Large intestine (tissue), 3 donors: ENCODE measurements at regions not wholly inside any gene's neighbourhood (a gene's known extent, or its start where the extent isn't known, plus 50 kb on each side); places are given as distances from the start of the nearest gene placed in this dataset.
"Not testable (repeated sequence)": the region's sequence is repeated elsewhere in the genome, so short reads cannot be mapped to it uniquely, and the experiment has no call there.

Source experiments
- DNase-seq, 2 donors: peaks; one replicate each; pipeline versions ENCODE4 v3.0.0 to v3.0.0-alpha.2; 2013
- H3K27ac ChIP-seq: one replicate; pipeline ENCODE4 v1.5.1; 2013; ENCODE audit warnings: low read length
- H3K27me3 ChIP-seq: 2 replicates; pipeline ENCODE4 v1.6.1; 2013; ENCODE audit warnings: low read length; ENCODE audit not compliant: control insufficient read depth, insufficient read depth
- H3K36me3 ChIP-seq: 2 replicates; pipeline ENCODE4 v1.6.1; 2013; ENCODE audit warnings: low read length; ENCODE audit not compliant: control insufficient read depth, insufficient read depth
- H3K4me1 ChIP-seq: one replicate; pipeline ENCODE4 v1.6.1; 2013; ENCODE audit warnings: low read length; ENCODE audit not compliant: control insufficient read depth, insufficient read depth
- H3K4me3 ChIP-seq: one replicate; pipeline ENCODE4 v1.5.1; 2013; ENCODE audit warnings: low read length
- H3K9me3 ChIP-seq: one replicate; pipeline ENCODE4 v1.6.1; 2013; ENCODE audit warnings: mild to moderate bottlenecking, low read depth, low read length, moderate library complexity; ENCODE audit not compliant: control insufficient read depth
- WGBS: methylation state at CpG from one replicate; pipeline ENCODE4 v1.1.5; 2013; ENCODE audit warnings: low lambda C conversion rate; ENCODE audit not compliant: insufficient coverage; 5-methylcytosine and 5-hydroxymethylcytosine counted together

DNA sequence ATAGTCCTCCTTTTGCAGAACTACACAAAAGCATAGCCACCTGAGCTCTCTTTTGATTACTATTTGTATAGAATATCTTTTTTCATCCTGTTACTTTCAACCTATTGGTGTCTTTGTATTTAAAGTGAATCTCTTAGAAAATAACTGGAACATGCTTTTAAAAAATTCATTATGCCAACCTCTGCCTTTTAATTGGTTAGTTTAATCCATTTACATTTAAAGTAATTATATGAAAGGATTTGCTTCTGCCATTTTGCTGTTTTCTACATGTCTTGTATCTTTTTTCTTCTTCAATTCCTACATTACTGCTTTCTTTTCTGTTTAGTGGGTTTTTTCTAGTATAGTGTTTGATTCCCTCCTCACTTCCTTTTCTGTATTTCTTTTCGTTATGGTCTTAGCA is 407.5 kb upstream of the ZEB2 start:
- no peak overlapping the region for H3K27ac ChIP-seq
- H3K4me3 ChIP-seq, result no peak overlapping the region
- WGBS, result 89% methylated on average over 1 of the region's 1 CpG
- no peaks in the 10 kb centered on the region for H3K36me3 ChIP-seq
- no peaks in the 10 kb centered on the region for H3K27me3 ChIP-seq
- peaks cover 4% of the 10 kb centered on the region for H3K9me3 ChIP-seq
- no peaks in the 10 kb centered on the region for H3K4me1 ChIP-seq
- DNase-seq, result no peak

DNA sequence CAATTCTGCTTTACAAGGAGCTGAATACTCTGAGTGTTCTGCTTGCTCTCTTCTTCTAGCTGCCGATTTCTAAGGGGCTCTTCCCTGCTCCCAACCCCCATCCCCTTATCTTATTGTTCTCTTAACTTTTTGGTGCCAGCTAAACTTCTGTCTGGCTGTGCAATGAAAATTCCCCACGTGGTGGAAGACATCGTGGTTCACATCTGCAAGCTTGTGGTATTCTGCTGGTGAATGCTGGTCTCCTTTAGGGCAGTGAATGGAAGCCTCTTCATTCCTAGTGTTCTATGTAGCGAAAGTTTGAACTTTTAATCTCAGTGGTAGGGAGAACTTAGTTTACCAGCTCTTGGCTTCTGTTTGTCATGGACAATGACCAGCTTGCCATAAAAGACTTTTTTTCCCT is 406.0 kb upstream of the ZEB2 start:
- Histone ChIP-seq H3K36me3 (no peaks in the 10 kb centered on the region), H3K4me3 (no peak overlapping the region), H3K4me1 (no peaks in the 10 kb centered on the region), H3K9me3 (peaks cover 4% of the 10 kb centered on the region), H3K27ac (no peak overlapping the region), H3K27me3 (no peaks in the 10 kb centered on the region)
- 55% methylated on average over 2 of the region's 4 CpGs for WGBS
- DNase-seq, result no peak

DNA sequence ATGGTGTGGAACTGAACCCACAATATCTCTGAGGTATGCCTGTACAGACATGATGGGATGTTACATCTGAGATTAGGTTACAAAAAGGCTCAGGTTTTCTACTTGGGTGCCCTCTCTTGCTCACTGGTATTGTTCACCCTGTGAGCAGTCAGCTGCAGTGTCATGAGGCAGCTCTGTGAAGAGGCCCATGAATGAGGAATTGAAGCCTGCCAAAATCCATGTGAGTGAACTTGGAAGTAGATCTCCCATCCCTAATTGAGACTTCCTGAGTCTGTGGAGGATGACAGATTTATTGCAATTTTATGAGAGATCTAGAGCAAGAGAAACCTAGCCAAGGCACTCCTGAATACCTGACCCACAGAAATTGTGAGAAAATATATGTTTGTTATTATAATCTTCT is 404.9 kb upstream of the ZEB2 start:
- no peaks in the 10 kb centered on the region for H3K4me1 ChIP-seq
- no peak overlapping the region for H3K27ac ChIP-seq
- DNase-seq, result no peak
- no peaks in the 10 kb centered on the region for H3K36me3 ChIP-seq
- no peak overlapping the region for H3K4me3 ChIP-seq
- H3K27me3 ChIP-seq, result no peaks in the 10 kb centered on the region
- H3K9me3 ChIP-seq, result peaks cover 4% of the 10 kb centered on the region

DNA sequence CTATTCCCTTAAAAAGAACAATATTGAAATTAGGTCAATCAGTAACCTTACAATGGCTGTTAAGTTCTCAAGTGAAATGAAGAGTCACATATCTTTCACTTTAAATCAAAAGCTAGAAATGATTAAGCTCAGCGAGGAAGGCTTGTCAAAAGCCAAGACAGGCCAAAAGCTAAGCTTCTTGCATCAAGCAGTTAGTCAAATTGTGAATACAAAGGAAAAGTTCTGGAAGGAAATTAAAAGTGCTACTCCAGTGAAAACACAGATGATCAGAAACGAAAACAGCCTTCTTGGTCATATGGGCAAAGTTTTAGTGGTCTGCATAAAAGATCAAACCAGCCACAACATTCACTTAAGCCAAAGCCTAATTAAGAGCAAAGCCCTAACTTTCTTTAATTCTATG is 402.6 kb upstream of the ZEB2 start:
- no peak for DNase-seq
- H3K27me3 ChIP-seq, result no peaks in the 10 kb centered on the region
- H3K9me3 ChIP-seq, result peaks cover 2% of the 10 kb centered on the region
- H3K36me3 ChIP-seq, result no peaks in the 10 kb centered on the region
- no peak overlapping the region for H3K4me3 ChIP-seq
- 66% methylated on average over 2 of the region's 2 CpGs for WGBS
- no peaks in the 10 kb centered on the region for H3K4me1 ChIP-seq
- H3K27ac ChIP-seq, result no peak overlapping the region

DNA sequence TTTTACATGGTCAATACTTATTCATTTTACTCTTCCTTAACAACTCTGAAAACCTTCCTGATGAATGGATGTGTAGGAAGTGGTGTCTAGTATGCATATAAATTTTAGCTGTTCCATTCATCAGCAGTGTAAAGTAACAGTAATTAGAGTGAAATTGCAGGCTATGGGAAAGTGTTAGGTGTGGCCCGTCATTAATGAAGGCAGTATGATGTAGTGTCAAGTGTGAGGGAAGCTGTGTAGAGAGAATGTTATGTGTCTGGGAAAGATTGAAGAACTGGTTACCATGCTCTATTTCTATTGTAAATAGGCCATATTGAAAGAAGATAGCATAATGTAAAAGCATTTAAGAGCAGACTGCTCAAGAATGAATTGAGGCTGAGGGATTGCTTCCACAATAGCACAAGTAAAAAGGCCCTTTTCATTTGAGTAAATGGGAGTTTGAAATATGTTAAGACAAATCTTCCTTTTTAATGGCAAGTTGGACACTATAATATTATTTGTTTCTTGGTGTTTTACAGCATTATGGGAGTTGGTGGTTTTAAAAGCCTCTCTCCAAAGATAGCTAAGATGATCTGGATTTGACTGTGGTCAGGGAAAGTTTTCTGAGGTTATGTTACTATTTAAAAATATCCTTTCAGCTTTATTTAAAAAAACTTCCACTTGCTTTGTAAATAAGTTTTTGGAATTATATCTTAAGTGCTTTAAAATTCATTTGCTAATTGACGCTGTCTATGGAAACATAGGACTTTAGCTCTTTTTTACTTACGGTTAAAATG is 401.0 kb upstream of the ZEB2 start:
- WGBS, result 100% methylated on average over 3 of the region's 3 CpGs
- DNase-seq, result no peak
- no peaks in the 10 kb centered on the region for H3K27me3 ChIP-seq

DNA sequence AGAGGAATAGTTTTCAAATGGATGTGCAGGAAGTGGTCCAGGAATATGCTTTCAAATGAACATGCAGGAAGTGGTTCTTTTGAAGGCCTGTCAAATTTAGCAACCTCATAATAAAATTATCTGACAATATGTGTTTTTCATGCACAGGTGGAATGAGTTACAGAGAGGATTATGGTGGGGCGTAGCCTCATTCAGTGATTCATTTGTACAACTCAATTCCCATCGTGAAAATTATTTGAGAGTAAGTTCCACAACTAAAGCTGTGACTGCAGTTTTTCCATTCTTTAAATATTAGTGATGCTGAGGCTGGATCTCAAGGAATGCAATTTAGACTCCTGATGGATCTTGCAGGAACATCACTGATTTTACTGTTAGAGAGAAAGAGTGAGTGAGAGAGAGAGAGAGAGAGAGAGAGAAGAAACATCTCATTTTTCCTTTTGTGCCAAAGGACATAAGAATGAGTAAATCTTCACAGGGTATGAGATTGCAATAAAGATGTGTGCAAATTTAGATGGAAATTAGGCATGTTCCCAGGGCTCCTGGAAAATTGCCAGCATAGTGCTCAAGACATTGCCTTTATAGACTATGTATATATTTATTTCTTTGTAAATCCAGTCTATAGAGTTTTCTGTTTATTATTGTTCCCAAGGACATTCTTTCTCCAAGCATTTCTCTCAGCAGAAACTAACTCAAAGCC is 394.9 kb upstream of the ZEB2 start:
- no peak overlapping the region for H3K4me3 ChIP-seq
- H3K27me3 ChIP-seq, result no peaks in the 10 kb centered on the region
- no peaks in the 10 kb centered on the region for H3K9me3 ChIP-seq
- no CpG with 5 or more reads among the region's 2 CpGs for WGBS
- H3K27ac ChIP-seq, result no peak overlapping the region
- H3K36me3 ChIP-seq, result no peaks in the 10 kb centered on the region
- DNase-seq, result no peak
- no peaks in the 10 kb centered on the region for H3K4me1 ChIP-seq

More for the DNA sequence above, 401.0 kb upstream of the ZEB2 start:
- Histone ChIP-seq H3K4me3 (no peak overlapping the region), H3K4me1 (no peaks in the 10 kb centered on the region), H3K27ac (no peak overlapping the region), H3K9me3 (no peaks in the 10 kb centered on the region), H3K36me3 (no peaks in the 10 kb centered on the region)

DNA sequence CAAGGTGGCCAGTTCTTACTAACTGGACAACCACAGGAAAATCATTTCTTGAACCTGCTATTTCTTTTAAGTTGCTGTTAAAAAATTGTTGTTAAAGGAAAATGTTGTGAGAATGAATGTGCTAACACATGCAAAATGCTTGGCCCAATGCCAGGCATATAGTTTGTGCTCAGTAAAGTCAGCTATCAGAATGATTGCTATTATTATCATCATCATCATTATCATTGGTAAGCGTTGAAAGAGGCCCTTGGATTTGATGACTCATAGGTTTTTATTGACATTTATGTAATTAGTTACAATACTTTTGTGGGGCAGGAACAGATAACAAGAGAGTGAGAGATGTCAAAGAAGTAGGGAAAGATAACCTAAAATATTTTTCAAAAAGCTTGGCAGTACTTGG is 394.2 kb upstream of the ZEB2 start:
- H3K27me3 ChIP-seq, result no peaks in the 10 kb centered on the region
- no peak overlapping the region for H3K27ac ChIP-seq
- no peak for DNase-seq
- H3K4me1 ChIP-seq, result no peaks in the 10 kb centered on the region
- H3K36me3 ChIP-seq, result no peaks in the 10 kb centered on the region
- no CpG with 5 or more reads among the region's 1 CpG for WGBS
- no peak overlapping the region for H3K4me3 ChIP-seq
- H3K9me3 ChIP-seq, result no peaks in the 10 kb centered on the region

DNA sequence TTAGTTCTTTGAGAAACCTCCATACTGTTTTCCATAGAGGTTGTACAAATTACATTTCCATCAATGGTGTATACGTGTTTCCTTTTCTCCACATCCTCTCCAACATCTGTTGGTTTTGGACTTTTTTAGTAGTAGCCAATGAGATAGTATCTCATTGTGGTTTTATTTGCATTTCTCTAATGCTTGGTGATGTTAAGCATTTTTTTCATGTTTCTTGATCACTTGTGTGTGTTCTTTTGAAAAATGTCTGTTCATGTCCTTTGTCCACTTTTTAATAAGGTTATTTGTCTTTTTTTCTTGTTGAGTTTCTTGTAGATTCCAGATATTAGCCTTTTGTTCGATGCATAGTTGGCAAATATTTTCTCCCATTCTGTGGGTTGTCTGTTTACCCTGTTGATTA is 392.3 kb upstream of the ZEB2 start:
- no peaks in the 10 kb centered on the region for H3K36me3 ChIP-seq
- DNase-seq, result no peak
- H3K27ac ChIP-seq, result no peak overlapping the region
- H3K4me3 ChIP-seq, result no peak overlapping the region
- no peaks in the 10 kb centered on the region for H3K4me1 ChIP-seq
- 100% methylated on average over 2 of the region's 2 CpGs for WGBS
- H3K27me3 ChIP-seq, result no peaks in the 10 kb centered on the region
- no peaks in the 10 kb centered on the region for H3K9me3 ChIP-seq

DNA sequence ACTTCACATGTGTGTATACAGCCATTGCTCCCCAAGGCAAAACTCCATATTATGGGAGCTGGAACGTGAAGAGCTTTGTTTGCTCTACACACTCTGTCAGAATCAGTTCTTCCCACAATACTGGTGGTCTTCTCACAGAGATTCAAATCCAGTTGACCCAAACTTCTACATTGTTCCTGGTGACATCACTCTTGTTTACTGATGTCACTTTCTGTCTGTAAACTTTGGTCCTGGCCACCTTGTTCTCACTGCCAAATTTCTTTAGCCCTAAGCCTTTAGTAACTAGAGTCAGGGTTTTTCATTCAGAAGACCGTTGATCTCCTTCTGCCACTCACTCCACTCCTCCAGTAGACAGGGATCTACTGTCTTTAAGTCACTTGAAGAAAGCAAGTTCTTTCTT is 386.0 kb upstream of the ZEB2 start:
- 100% methylated on average over 1 of the region's 2 CpGs for WGBS
- no peak for DNase-seq
- Histone ChIP-seq H3K27me3 (no peaks in the 10 kb centered on the region), H3K36me3 (no peaks in the 10 kb centered on the region), H3K27ac (no peak overlapping the region), H3K4me3 (no peak overlapping the region), H3K4me1 (no peaks in the 10 kb centered on the region), H3K9me3 (peaks cover 3% of the 10 kb centered on the region)

DNA sequence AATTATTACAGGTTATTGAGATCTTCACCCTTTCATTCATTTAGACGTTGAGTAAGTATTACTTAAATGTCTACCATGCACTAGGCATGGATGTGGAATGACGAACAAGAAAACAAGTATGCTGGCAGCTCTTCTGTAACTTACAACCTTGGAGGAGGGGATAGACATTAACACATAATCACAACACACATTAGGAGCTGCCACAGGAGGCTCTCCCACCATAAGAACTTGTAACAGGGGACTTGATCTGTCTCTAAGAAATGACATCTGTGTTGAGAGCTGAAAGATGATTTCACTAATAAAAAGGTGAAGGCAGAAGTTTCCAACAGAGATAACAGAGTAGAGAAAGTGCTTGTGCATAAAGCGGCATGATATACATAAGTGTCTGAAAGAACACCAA is 384.7 kb upstream of the ZEB2 start:
- Histone ChIP-seq H3K4me3 (no peak overlapping the region), H3K9me3 (peaks cover 3% of the 10 kb centered on the region), H3K27me3 (no peaks in the 10 kb centered on the region), H3K27ac (no peak overlapping the region), H3K36me3 (no peaks in the 10 kb centered on the region), H3K4me1 (no peaks in the 10 kb centered on the region)
- DNase-seq, result no peak
- 96% methylated on average over 3 of the region's 3 CpGs for WGBS

DNA sequence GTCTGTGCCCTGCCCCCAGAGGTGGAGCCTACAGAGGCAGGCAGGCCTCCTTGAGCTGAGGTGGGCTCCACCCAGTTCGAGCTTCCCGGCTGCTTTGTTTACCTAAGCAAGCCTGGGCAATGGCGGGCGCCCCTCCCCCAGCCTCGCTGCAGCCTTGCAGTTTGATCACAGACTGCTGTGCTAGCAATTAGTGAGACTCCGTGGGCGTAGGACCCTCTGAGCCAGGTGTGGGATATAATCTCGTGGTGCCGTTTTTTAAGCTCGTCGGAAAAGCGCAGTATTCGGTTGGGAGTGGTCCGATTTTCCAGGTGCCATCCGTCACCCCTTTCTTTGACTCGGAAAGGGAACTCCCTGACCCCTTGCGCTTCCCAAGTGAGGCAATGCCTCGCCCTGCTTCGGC is 383.1 kb upstream of the ZEB2 start:
- no CpG with 5 or more reads among the region's 19 CpGs for WGBS
- not testable (repeated sequence) for H3K9me3 ChIP-seq, H3K4me3 ChIP-seq, H3K27ac ChIP-seq, DNase-seq, H3K36me3 ChIP-seq, H3K4me1 ChIP-seq, H3K27me3 ChIP-seq
